Right lobe of liver (tissue), 4 donors: ENCODE measurements at regions not wholly inside any gene's neighbourhood (a gene's known extent, or its start where the extent isn't known, plus 50 kb on each side); places are given as distances from the start of the nearest gene placed in this dataset.
"Not testable (repeated sequence)": the region's sequence is repeated elsewhere in the genome, so short reads cannot be mapped to it uniquely, and the experiment has no call there.

Source experiments
- CTCF ChIP-seq, 4 donors: fragments of 200-600 bp in 3 of 4; fragments of 450-650 bp in 1 of 4; IDR thresholded peaks; one replicate each; pipeline versions ENCODE4 v1.5.1 to v1.8.0; 2016 to 2022; ENCODE audit warnings: antibody characterized with exemption in 4 of 4, mild to moderate bottlenecking in 2 of 4
- POLR2A ChIP-seq: fragments of 450-650 bp; IDR thresholded peaks from one replicate; pipeline ENCODE4 v1.6.1; 2017; ENCODE audit warnings: antibody characterized with exemption, mild to moderate bottlenecking
- donor health status: DM: no; HTN: no; CAD: no.
- donor health status: DM: no; HTN: no; CAD: no.
- donor health status: DM: no; HTN: yes; CAD: no.

GRCh38 chr3:110525558-110526064 is 546.0 kb upstream of the NECTIN3 start:
- TF ChIP-seq CTCF (IDR thresholded peaks at IDR 0.05); POLR2A: not testable (repeated sequence)
